ENCODE measurements at regions not wholly inside any gene's neighbourhood (a gene's known extent, or its start where the extent isn't known, plus 50 kb on each side); places are given as distances from the start of the nearest gene placed in this dataset.
"Not testable (repeated sequence)": the region's sequence is repeated elsewhere in the genome, so short reads cannot be mapped to it uniquely, and the experiment has no call there.

- Histone ChIP-seq H3K4me1 (ENCODE audit: low read length) (peaks cover 28% of the 10 kb centered on the region), H3K27ac (ENCODE audit: low read length) (no peak overlapping the region), H3K9me3 (ENCODE audit: insufficient read depth, low read length) (peaks cover 3% of the 10 kb centered on the region; the same call in 1 of the 2 replicates), H3K4me3 (ENCODE audit: low read length) (no peak overlapping the region), H3K79me2 (ENCODE audit: low read length) (no peaks in the 10 kb centered on the region), H3K9ac (ENCODE audit: low read length) (no peak overlapping the region), H2AFZ (ENCODE audit: low read depth, low read length) (no peak overlapping the region), H4K20me1 (ENCODE audit: insufficient read depth, low read length) (no peaks in the 10 kb centered on the region), H3K27me3 (ENCODE audit: low read depth, low read length) (no peaks in the 10 kb centered on the region), H3K4me2 (ENCODE audit: low read length) (no peak overlapping the region), H3K36me3 (replicated peaks; ENCODE audit: low read depth, low read length) (peaks cover 12% of the 10 kb centered on the region)
- no peak for TF ChIP-seq CTCF (IDR thresholded peaks at IDR 0.05; ENCODE audit: low read depth, low read length)
- TF ChIP-seq EZH2phosphoT487 (IDR thresholded peaks at IDR 0.05; ENCODE audit: low read depth): no peak
These were observed 240.7 kb downstream of the NRIP1 start for GRCh38 chr21:14824126-14824525.

- Histone ChIP-seq H3K9ac (ENCODE audit: low read length) (no peak overlapping the region), H3K4me1 (ENCODE audit: low read length) (peaks cover 8% of the 10 kb centered on the region), H3K79me2 (ENCODE audit: low read length) (no peaks in the 10 kb centered on the region), H3K27me3 (ENCODE audit: low read depth, low read length) (no peaks in the 10 kb centered on the region), H2AFZ (ENCODE audit: low read depth, low read length) (no peak overlapping the region), H4K20me1 (ENCODE audit: insufficient read depth, low read length) (no peaks in the 10 kb centered on the region), H3K9me3 (ENCODE audit: insufficient read depth, low read length) (no peaks in the 10 kb centered on the region), H3K4me2 (ENCODE audit: low read length) (no peak overlapping the region), H3K4me3 (ENCODE audit: low read length) (no peak overlapping the region), H3K27ac (ENCODE audit: low read length) (no peak overlapping the region), H3K36me3 (replicated peaks; ENCODE audit: low read depth, low read length) (no peaks in the 10 kb centered on the region)
- no peak for TF ChIP-seq CTCF (IDR thresholded peaks at IDR 0.05; ENCODE audit: low read depth, low read length)
- no peak for TF ChIP-seq EZH2phosphoT487 (IDR thresholded peaks at IDR 0.05; ENCODE audit: low read depth)
These were observed 247.5 kb downstream of the NRIP1 start for GRCh38 chr21:14817311-14817710.

- Histone ChIP-seq H4K20me1 (ENCODE audit: insufficient read depth, low read length) (no peaks in the 10 kb centered on the region), H3K4me3 (ENCODE audit: low read length) (no peak overlapping the region), H2AFZ (ENCODE audit: low read depth, low read length) (no peak overlapping the region), H3K4me2 (ENCODE audit: low read length) (no peak overlapping the region), H3K79me2 (ENCODE audit: low read length) (no peaks in the 10 kb centered on the region), H3K4me1 (ENCODE audit: low read length) (peaks cover under 1% of the 10 kb centered on the region; the same call in 1 of the 2 replicates), H3K9me3 (ENCODE audit: insufficient read depth, low read length) (no peaks in the 10 kb centered on the region), H3K36me3 (replicated peaks; ENCODE audit: low read depth, low read length) (no peaks in the 10 kb centered on the region), H3K9ac (ENCODE audit: low read length) (no peak overlapping the region), H3K27me3 (ENCODE audit: low read depth, low read length) (no peaks in the 10 kb centered on the region), H3K27ac (ENCODE audit: low read length) (no peak overlapping the region)
- TF ChIP-seq EZH2phosphoT487 (IDR thresholded peaks at IDR 0.05; ENCODE audit: low read depth): no peak
- no peak for TF ChIP-seq CTCF (IDR thresholded peaks at IDR 0.05; ENCODE audit: low read depth, low read length)
These were observed 249.8 kb downstream of the NRIP1 start for GRCh38 chr21:14814991-14815390.

GRCh38 chr21:14814282-14814681 is 250.5 kb downstream of the NRIP1 start:
- H3K4me1 ChIP-seq (ENCODE audit: low read length): no peaks in the 10 kb centered on the region
- H3K79me2 ChIP-seq (ENCODE audit: low read length): no peaks in the 10 kb centered on the region
- H3K27ac ChIP-seq (ENCODE audit: low read length): no peak overlapping the region
- no peaks in the 10 kb centered on the region for H3K27me3 ChIP-seq (ENCODE audit: low read depth, low read length)
- H4K20me1 ChIP-seq (ENCODE audit: insufficient read depth, low read length): no peaks in the 10 kb centered on the region
- no peak for TF ChIP-seq EZH2phosphoT487 (IDR thresholded peaks at IDR 0.05; ENCODE audit: low read depth)
- TF ChIP-seq CTCF (IDR thresholded peaks at IDR 0.05; ENCODE audit: low read depth, low read length): no peak
- no peak overlapping the region for H3K4me3 ChIP-seq (ENCODE audit: low read length)
- no peak overlapping the region for H2AFZ ChIP-seq (ENCODE audit: low read depth, low read length)
- H3K36me3 ChIP-seq (replicated peaks; ENCODE audit: low read depth, low read length): no peaks in the 10 kb centered on the region
- H3K9me3 ChIP-seq (ENCODE audit: insufficient read depth, low read length): no peaks in the 10 kb centered on the region
- no peak overlapping the region for H3K9ac ChIP-seq (ENCODE audit: low read length)
- no peak overlapping the region for H3K4me2 ChIP-seq (ENCODE audit: low read length)

GRCh38 chr21:14804170-14804569 is 258.1 kb upstream of the SAMSN1 start:
- not testable (repeated sequence) for H4K20me1 ChIP-seq (ENCODE audit: insufficient read depth, low read length); H3K36me3 ChIP-seq (replicated peaks; ENCODE audit: low read depth, low read length); H3K9ac ChIP-seq (ENCODE audit: low read length); H3K27ac ChIP-seq (ENCODE audit: low read length); H3K4me2 ChIP-seq (ENCODE audit: low read length); H3K4me3 ChIP-seq (ENCODE audit: low read length); H2AFZ ChIP-seq (ENCODE audit: low read depth, low read length); H3K27me3 ChIP-seq (ENCODE audit: low read depth, low read length); H3K9me3 ChIP-seq (ENCODE audit: insufficient read depth, low read length); H3K4me1 ChIP-seq (ENCODE audit: low read length); H3K79me2 ChIP-seq (ENCODE audit: low read length)

Measured in OCI-LY3 (cell line).